22Rv1 (cell line): ENCODE measurements at regions not wholly inside any gene's neighbourhood (a gene's known extent, or its start where the extent isn't known, plus 50 kb on each side); places are given as distances from the start of the nearest gene placed in this dataset.

Source experiments
- H3K27ac ChIP-seq: fragments of 450-650 bp; 2 replicates; pipeline ENCODE4 v1.5.1; 2017
- CTCF ChIP-seq: fragments of 450-650 bp; IDR thresholded peaks from 2 replicates; pipeline ENCODE4 v1.5.1; 2017; ENCODE audit warnings: mild to moderate bottlenecking
- ZFX ChIP-seq: fragments of 450-650 bp; IDR thresholded peaks from 2 replicates; pipeline ENCODE4 v1.6.1; 2017; ENCODE audit warnings: antibody characterized with exemption, borderline replicate concordance

- TF ChIP-seq ZFX (no peak), CTCF (no peak)
- no peak overlapping the region for H3K27ac ChIP-seq
These were observed 466.2 kb downstream of the IRS1 start for GRCh38 chr2:226333388-226333787.

DNA sequence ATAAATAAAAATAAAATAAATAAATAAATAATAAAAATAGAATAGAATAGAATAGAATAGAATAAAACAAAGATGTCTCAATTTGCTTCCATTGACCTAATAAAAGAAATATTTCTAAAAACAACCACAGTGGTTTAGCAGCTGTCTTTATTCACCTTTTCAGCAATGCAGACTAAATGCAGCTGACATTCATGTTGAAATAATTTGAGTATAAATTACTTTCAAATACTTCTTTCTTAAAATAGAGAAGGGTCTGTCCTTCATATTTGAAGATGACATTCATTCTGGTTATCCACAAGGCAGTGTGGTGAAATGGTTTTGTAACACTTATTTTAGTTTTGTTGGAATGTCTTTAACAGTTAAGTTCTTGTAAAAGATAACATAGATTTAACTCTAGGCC is 469.4 kb downstream of the IRS1 start:
- H3K27ac ChIP-seq = no peak overlapping the region
- TF ChIP-seq CTCF (no peak), ZFX (no peak)

DNA sequence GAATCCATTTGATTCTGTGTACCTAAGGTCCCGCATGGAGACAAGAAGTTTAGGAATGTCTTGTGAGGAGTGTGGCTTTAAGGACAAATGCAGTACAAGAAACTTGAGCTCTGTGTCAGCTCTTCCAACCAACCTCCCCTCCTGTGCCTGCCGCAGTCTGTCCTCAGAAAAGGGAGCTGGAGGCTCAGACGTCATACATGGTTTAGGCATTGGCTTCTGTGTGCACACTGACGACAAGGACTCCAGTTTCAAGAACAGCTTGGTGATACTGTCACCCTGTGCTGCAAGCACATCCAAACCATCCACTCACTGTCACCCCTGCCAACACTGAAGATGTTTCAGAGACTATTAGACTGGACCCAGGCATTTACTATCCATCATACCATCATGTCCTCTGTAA is 470.4 kb downstream of the IRS1 start:
- H3K27ac ChIP-seq = no peak overlapping the region
- no peak for TF ChIP-seq ZFX
- TF ChIP-seq CTCF = no peak

GRCh38 chr2:226327830-226328229 is 471.8 kb downstream of the IRS1 start:
- TF ChIP-seq ZFX (no peak), CTCF (no peak)
- H3K27ac ChIP-seq = no peak overlapping the region

- TF ChIP-seq ZFX (no peak), CTCF (no peak)
These were observed 474.1 kb downstream of the IRS1 start for GRCh38 chr2:226325526-226325925.

GRCh38 chr2:226320076-226320948 is 479.3 kb downstream of the IRS1 start:
- TF ChIP-seq CTCF = no peak
- TF ChIP-seq ZFX = no peak
- H3K27ac ChIP-seq = no peak overlapping the region

More at GRCh38 chr2:226325526-226325925, 474.1 kb downstream of the IRS1 start:
- H3K27ac ChIP-seq = no peak overlapping the region

- TF ChIP-seq CTCF (no peak), ZFX (no peak)
- no peak overlapping the region for H3K27ac ChIP-seq
These were observed 481.6 kb downstream of the IRS1 start for GRCh38 chr2:226317970-226318369.
